Gastroesophageal sphincter (tissue), 3 donors: ENCODE measurements at regions not wholly inside any gene's neighbourhood (a gene's known extent, or its start where the extent isn't known, plus 50 kb on each side); places are given as distances from the start of the nearest gene placed in this dataset.

Experiments used
- POLR2A ChIP-seq, 2 donors: fragments of 450-650 bp; IDR thresholded peaks; one replicate each; pipeline ENCODE4 v1.6.1; 2017; ENCODE audit warnings: antibody characterized with exemption in 2 of 2, mild to moderate bottlenecking in 2 of 2, moderate library complexity in 1 of 2
- POLR2AphosphoS5 ChIP-seq: sonication (generic); formaldehyde crosslinking; IDR thresholded peaks from one replicate; pipeline ENCODE4 v1.6.1; 2017; ENCODE audit warnings: antibody characterized with exemption
- TF ChIP-seq, protein P1 (sequence below), 4 experiments: fragments of 200-600 bp in 2 of 4; fragments of 450-650 bp in 2 of 4; sonication (generic) in 1 of 4; IDR thresholded peaks; one replicate each; pipeline ENCODE4 v1.5.1; 2017 to 2019; ENCODE audit warnings: antibody characterized with exemption in 4 of 4, mild to moderate bottlenecking in 2 of 4, moderate library complexity in 2 of 4

DNA sequence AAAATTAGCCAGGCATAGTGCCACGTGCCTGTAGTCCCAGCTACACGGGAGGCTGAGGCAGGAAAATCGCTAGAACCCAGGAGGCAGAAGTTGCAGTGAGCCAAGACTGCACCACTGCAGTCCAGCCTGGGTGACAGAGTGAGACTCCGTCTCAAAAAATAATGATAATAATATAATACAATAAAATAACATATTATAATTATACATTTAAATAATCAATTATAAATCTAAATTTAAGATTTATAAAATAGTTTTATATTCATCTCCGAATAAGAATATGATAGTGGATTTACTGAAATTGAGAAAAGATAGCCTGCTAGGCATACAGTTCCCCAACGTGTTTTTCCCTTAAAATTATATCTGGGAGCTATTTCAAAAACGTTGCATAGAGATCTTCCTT is 599.6 kb downstream of the CDH18 start:
- TF ChIP-seq POLR2A (IDR thresholded peaks at IDR 0.05) (no peak), POLR2AphosphoS5 (no peak)
- TF ChIP-seq, protein P1, sequence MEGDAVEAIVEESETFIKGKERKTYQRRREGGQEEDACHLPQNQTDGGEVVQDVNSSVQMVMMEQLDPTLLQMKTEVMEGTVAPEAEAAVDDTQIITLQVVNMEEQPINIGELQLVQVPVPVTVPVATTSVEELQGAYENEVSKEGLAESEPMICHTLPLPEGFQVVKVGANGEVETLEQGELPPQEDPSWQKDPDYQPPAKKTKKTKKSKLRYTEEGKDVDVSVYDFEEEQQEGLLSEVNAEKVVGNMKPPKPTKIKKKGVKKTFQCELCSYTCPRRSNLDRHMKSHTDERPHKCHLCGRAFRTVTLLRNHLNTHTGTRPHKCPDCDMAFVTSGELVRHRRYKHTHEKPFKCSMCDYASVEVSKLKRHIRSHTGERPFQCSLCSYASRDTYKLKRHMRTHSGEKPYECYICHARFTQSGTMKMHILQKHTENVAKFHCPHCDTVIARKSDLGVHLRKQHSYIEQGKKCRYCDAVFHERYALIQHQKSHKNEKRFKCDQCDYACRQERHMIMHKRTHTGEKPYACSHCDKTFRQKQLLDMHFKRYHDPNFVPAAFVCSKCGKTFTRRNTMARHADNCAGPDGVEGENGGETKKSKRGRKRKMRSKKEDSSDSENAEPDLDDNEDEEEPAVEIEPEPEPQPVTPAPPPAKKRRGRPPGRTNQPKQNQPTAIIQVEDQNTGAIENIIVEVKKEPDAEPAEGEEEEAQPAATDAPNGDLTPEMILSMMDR (IDR thresholded peaks at IDR 0.05): no peak
